DMS153 (cell line): ENCODE measurements at regions not wholly inside any gene's neighbourhood (a gene's known extent, or its start where the extent isn't known, plus 50 kb on each side); places are given as distances from the start of the nearest gene placed in this dataset.

Source experiments
- DNase-seq: peaks from one replicate; lab custom pipeline; 2025; lab: John Stamatoyannopoulos, UW

DNA sequence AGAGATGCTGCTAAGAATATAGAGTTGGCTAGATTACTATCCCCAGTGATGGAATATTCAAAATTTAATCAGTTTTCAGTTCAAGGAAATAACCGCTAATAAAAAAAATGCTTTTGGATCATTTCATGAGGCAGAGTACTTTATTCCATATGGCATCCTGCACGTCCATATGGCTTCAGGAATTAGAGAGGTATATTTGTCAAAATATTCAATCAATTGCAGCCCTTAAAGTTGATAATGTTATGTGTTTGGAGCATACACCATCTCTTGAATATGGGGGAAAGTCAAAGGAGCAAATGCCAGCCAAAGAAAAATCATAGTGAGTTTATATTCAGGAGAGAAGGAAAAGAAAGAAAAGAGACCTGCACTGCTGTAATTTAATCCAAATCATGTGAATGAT lies 266.4 kb downstream of the TMEM182 start:
- no peak for DNase-seq
